ENCODE measurements at regions not wholly inside any gene's neighbourhood (a gene's known extent, or its start where the extent isn't known, plus 50 kb on each side); places are given as distances from the start of the nearest gene placed in this dataset.
"Not testable (repeated sequence)": the region's sequence is repeated elsewhere in the genome, so short reads cannot be mapped to it uniquely, and the experiment has no call there.

- no peak for DNase-seq
These were observed 200.6 kb downstream of the CHIC2 start for GRCh38 chr4:53863736-53864365.

- DNase-seq: no peak
These were observed 201.2 kb downstream of the CHIC2 start for GRCh38 chr4:53863158-53863557.

GRCh38 chr4:53861856-53862610 is 202.4 kb downstream of the CHIC2 start:
- DNase-seq: no peak

GRCh38 chr4:53859305-53859704 is 205.1 kb downstream of the CHIC2 start:
- no peak for DNase-seq

- no peak for DNase-seq
These were observed 205.7 kb downstream of the CHIC2 start for GRCh38 chr4:53858744-53859143.

GRCh38 chr4:53855581-53856250 is 208.7 kb downstream of the CHIC2 start:
- no peak for DNase-seq

- no peak for DNase-seq
These were observed 209.3 kb downstream of the CHIC2 start for GRCh38 chr4:53854991-53855568.

- no peak for DNase-seq
These were observed 212.1 kb downstream of the CHIC2 start for GRCh38 chr4:53852343-53852742.

- no peak for DNase-seq
These were observed 216.4 kb downstream of the CHIC2 start for GRCh38 chr4:53847965-53848364.

GRCh38 chr4:53844551-53844950 is 219.9 kb downstream of the CHIC2 start:
- no peak for DNase-seq

GRCh38 chr4:53844133-53844532 is 220.3 kb downstream of the CHIC2 start:
- DNase-seq: no peak

- no peak for DNase-seq
These were observed 222.7 kb downstream of the CHIC2 start for GRCh38 chr4:53841711-53842110.

- DNase-seq: no peak
These were observed 223.8 kb downstream of the CHIC2 start for GRCh38 chr4:53840643-53841042.

- DNase-seq: not testable (repeated sequence)
These were observed 231.0 kb downstream of the CHIC2 start for GRCh38 chr4:53833302-53834003.

GRCh38 chr4:53832549-53832948 is 231.9 kb downstream of the CHIC2 start:
- no peak for DNase-seq

GRCh38 chr4:53830511-53830910 is 233.9 kb downstream of the CHIC2 start:
- no peak for DNase-seq

- DNase-seq: no peak
These were observed 230.0 kb upstream of the LNX1 start for GRCh38 chr4:53821179-53821851.

- DNase-seq: no peak
These were observed 226.8 kb upstream of the LNX1 start for GRCh38 chr4:53818104-53818503.

GRCh38 chr4:53816561-53816960 is 225.3 kb upstream of the LNX1 start:
- DNase-seq: no peak

- no peak for DNase-seq
These were observed 224.0 kb upstream of the LNX1 start for GRCh38 chr4:53815281-53815680.

- DNase-seq: no peak
These were observed 222.7 kb upstream of the LNX1 start for GRCh38 chr4:53813998-53814397.

- DNase-seq: no peak
These were observed 219.4 kb upstream of the LNX1 start for GRCh38 chr4:53810643-53811042.

- no peak for DNase-seq
These were observed 218.5 kb upstream of the LNX1 start for GRCh38 chr4:53809816-53810215.
